ENCODE measurements at regions not wholly inside any gene's neighbourhood (a gene's known extent, or its start where the extent isn't known, plus 50 kb on each side); places are given as distances from the start of the nearest gene placed in this dataset.
"Not testable (repeated sequence)": the region's sequence is repeated elsewhere in the genome, so short reads cannot be mapped to it uniquely, and the experiment has no call there.

GRCh38 chr15:20214101-20214500, 327.5 kb downstream of the GOLGA6L6 start:
- not testable (repeated sequence) for TF ChIP-seq YY1 (IDR thresholded peaks at IDR 0.05; ENCODE audit: insufficient read depth, insufficient read length); ZNF274 (IDR thresholded peaks at IDR 0.05; ENCODE audit: low read depth, low read length); SUZ12 (IDR thresholded peaks at IDR 0.05; ENCODE audit: extremely low read depth, insufficient read depth, insufficient read length)
